Vagina (tissue), 2 donors: ENCODE measurements at regions not wholly inside any gene's neighbourhood (a gene's known extent, or its start where the extent isn't known, plus 50 kb on each side); places are given as distances from the start of the nearest gene placed in this dataset.
"Not testable (repeated sequence)": the region's sequence is repeated elsewhere in the genome, so short reads cannot be mapped to it uniquely, and the experiment has no call there.

ENCODE experiments used
- DNase-seq, 2 donors: peaks; one replicate each; pipeline ENCODE4 v3.0.0-alpha.2; 2017; ENCODE audit errors: extremely low spot score in 2 of 2
- H3K27ac ChIP-seq: fragments of 200-600 bp; sonication (generic); one replicate; pipeline ENCODE4 v1.5.1; 2019
- H3K27me3 ChIP-seq: fragments of 200-600 bp; sonication (generic); one replicate; pipeline ENCODE4 v1.5.1; 2019
- H3K36me3 ChIP-seq, 2 donors: fragments of 200-600 bp; sonication (generic); one replicate each; pipeline ENCODE4 v1.5.1; 2017 to 2019
- H3K4me1 ChIP-seq: fragments of 200-600 bp; sonication (generic); one replicate; pipeline ENCODE4 v1.5.1; 2019
- H3K4me3 ChIP-seq, 2 donors: fragments of 200-600 bp; sonication (generic); 1 replicate in 1 of 2; 2 replicates in 1 of 2; pipeline ENCODE4 v1.5.1; 2016 to 2019
- H3K9me3 ChIP-seq: fragments of 200-600 bp; sonication (generic); one replicate; pipeline ENCODE4 v1.5.1; 2019
- POLR2A ChIP-seq, 2 donors: fragments of 450-650 bp; IDR thresholded peaks; one replicate each; pipeline ENCODE4 v1.6.1; 2017; ENCODE audit warnings: antibody characterized with exemption in 2 of 2, mild to moderate bottlenecking in 2 of 2, moderate library complexity in 2 of 2
- POLR2AphosphoS5 ChIP-seq, 2 donors: sonication (generic); formaldehyde crosslinking; IDR thresholded peaks; one replicate each; pipeline ENCODE4 v1.9.0; 2017; ENCODE audit warnings: antibody characterized with exemption in 2 of 2, mild to moderate bottlenecking in 2 of 2, low read depth in 1 of 2; ENCODE audit not compliant: insufficient read depth in 1 of 2
- intact Hi-C: fragments of 100-400 bp; cut with DNase I; formaldehyde crosslinking; loops from one replicate; pipeline ENCODE4 v1.15.1; 2023
- TF ChIP-seq, protein P1 (sequence below), 3 experiments: fragments of 450-650 bp in 2 of 3; fragments of 200-600 bp in 1 of 3; sonication (generic) in 1 of 3; IDR thresholded peaks; one replicate each; pipeline ENCODE4 v1.5.1; 2017 to 2019; ENCODE audit warnings: antibody characterized with exemption in 3 of 3, mild to moderate bottlenecking in 2 of 3, moderate library complexity in 2 of 3

DNA sequence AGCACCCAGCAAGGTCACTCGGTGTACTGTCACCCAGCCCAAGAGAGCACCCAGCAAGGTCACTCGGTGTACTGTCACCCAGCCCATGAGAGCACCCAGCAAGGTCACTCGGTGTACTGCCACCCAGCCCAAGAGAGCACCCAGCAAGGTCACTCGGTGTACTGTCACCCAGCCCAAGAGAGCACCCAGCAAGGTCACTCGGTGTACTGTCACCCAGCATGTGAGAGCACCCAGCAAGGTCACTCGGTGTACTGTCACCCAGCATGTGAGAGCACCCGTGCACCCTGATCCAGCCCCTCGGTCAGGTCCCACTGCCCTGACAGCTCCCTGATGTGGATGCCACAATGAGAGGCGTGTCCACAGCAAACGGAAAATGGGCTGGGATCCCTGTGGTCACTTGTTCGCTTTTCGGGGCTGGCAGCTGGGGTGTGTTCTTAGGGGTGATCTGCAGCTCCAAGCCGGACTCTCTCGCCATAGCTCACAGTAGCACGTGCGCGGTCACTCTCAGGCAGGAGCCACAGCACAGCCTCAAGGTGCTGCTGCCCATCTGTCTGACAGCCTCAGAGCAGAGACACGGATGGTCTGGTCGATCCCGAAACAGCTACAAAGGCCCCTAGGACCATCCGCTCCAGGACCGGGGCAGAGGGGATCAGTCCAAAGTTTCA is 324.9 kb downstream of the ADGRD1 start:
- DNase-seq, intact Hi-C loops, H3K27me3 ChIP-seq, H3K9me3 ChIP-seq, H3K4me1 ChIP-seq, H3K4me3 ChIP-seq, H3K27ac ChIP-seq, H3K36me3 ChIP-seq: not testable (repeated sequence)

DNA sequence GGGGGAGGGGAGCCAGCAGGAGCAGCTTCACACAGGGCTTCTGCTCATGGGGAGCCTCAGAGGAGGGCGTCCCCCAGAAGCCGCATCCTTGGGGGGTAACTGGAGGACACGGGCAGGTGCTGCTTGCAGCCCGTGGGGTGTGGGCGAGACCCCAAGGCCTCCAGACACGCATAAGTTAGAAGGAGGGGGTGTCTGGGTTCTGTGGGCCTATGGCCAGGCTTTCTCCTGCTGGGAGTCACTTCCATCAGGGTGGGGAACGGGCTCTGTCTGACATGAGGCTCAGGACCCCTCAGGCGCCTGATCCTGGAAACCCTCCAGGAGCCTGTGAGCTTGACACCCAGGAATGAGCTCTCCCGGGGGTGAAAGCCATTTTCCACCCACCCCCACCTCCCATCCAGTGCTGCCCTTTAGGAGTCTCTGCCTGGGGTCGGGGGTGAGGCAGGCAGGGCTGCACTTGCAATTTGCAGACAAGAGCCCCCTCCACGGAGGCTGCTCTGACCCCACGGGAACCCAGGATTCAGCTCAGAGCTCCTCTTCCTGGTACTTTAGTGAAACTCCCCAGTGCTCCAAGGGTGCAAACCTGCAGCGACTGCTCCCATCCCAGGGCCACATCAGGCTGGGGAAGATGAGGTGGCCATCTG is 325.7 kb downstream of the ADGRD1 start:
- Histone ChIP-seq H3K27ac (no peak overlapping the region), H3K4me3 (no peak overlapping the region), H3K27me3 (no peaks in the 10 kb centered on the region), H3K9me3 (no peaks in the 10 kb centered on the region), H3K4me1 (no peaks in the 10 kb centered on the region), H3K36me3 (no peaks in the 10 kb centered on the region)
- TF ChIP-seq, protein P1, sequence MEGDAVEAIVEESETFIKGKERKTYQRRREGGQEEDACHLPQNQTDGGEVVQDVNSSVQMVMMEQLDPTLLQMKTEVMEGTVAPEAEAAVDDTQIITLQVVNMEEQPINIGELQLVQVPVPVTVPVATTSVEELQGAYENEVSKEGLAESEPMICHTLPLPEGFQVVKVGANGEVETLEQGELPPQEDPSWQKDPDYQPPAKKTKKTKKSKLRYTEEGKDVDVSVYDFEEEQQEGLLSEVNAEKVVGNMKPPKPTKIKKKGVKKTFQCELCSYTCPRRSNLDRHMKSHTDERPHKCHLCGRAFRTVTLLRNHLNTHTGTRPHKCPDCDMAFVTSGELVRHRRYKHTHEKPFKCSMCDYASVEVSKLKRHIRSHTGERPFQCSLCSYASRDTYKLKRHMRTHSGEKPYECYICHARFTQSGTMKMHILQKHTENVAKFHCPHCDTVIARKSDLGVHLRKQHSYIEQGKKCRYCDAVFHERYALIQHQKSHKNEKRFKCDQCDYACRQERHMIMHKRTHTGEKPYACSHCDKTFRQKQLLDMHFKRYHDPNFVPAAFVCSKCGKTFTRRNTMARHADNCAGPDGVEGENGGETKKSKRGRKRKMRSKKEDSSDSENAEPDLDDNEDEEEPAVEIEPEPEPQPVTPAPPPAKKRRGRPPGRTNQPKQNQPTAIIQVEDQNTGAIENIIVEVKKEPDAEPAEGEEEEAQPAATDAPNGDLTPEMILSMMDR (IDR thresholded peaks at IDR 0.05) = no peak
- no peak for TF ChIP-seq POLR2A (IDR thresholded peaks at IDR 0.05)
- no peak for TF ChIP-seq POLR2AphosphoS5 (IDR thresholded peaks at IDR 0.05; ENCODE audit: insufficient read depth in 1 of 2, low read depth in 1 of 2)
- intact Hi-C loops = no loop called here
- no peak for DNase-seq

DNA sequence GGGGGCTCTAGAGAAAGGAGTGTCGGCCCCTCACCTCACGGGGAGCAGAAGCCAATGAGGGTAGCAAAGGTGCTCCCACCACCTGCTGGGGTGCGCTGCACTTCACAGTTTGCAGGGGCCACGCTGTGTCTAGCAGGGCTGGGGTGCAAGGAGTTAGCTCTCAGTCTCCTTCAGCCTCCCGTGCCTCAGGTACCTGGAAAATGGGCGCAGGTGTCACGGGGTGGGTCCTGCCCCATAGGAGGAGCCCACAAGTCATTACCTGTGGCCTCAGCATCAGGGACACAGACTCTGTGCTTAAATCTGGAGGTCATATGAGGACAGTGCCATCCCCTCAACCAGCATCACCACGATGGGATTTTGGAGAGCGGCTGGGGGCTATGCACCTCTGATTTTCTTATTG is 326.7 kb downstream of the ADGRD1 start:
- Histone ChIP-seq H3K36me3 (no peaks in the 10 kb centered on the region), H3K4me3 (no peak overlapping the region), H3K9me3 (no peaks in the 10 kb centered on the region), H3K4me1 (no peaks in the 10 kb centered on the region), H3K27ac (no peak overlapping the region), H3K27me3 (no peaks in the 10 kb centered on the region)
- intact Hi-C loops = no loop called here
- DNase-seq = no peak
- TF ChIP-seq, protein P1 (IDR thresholded peaks at IDR 0.05) = no peak
- TF ChIP-seq POLR2AphosphoS5 (IDR thresholded peaks at IDR 0.05; ENCODE audit: insufficient read depth in 1 of 2, low read depth in 1 of 2) (no peak), POLR2A (IDR thresholded peaks at IDR 0.05) (no peak)

DNA sequence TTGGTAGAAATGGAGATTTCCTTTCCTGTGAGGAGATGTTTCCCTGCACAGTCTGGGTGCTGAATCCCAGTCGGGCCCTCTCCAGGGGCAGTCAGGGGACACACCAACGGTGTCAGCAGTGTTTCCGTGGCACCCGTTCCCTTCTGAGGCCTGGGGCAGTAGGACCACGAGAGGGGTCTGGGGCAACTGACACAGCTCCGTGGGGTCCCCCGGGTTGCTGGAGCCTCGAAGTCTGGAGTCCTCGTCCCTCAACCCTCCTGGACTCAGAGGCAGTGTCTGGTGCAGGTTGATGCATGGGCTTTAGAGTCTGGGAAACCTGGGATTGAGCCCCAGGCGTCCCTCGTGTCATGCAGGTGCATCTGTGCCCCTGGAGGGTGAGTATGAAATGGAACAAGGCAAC is 327.3 kb downstream of the ADGRD1 start:
- Histone ChIP-seq H3K4me1 (no peaks in the 10 kb centered on the region), H3K36me3 (no peaks in the 10 kb centered on the region), H3K4me3 (no peak overlapping the region), H3K27ac (no peak overlapping the region), H3K27me3 (no peaks in the 10 kb centered on the region), H3K9me3 (no peaks in the 10 kb centered on the region)
- no peak for DNase-seq
- intact Hi-C loops = no loop called here
- no peak for TF ChIP-seq POLR2A (IDR thresholded peaks at IDR 0.05)
- no peak for TF ChIP-seq POLR2AphosphoS5 (IDR thresholded peaks at IDR 0.05; ENCODE audit: insufficient read depth in 1 of 2, low read depth in 1 of 2)
- TF ChIP-seq, protein P1 (IDR thresholded peaks at IDR 0.05) = no peak

DNA sequence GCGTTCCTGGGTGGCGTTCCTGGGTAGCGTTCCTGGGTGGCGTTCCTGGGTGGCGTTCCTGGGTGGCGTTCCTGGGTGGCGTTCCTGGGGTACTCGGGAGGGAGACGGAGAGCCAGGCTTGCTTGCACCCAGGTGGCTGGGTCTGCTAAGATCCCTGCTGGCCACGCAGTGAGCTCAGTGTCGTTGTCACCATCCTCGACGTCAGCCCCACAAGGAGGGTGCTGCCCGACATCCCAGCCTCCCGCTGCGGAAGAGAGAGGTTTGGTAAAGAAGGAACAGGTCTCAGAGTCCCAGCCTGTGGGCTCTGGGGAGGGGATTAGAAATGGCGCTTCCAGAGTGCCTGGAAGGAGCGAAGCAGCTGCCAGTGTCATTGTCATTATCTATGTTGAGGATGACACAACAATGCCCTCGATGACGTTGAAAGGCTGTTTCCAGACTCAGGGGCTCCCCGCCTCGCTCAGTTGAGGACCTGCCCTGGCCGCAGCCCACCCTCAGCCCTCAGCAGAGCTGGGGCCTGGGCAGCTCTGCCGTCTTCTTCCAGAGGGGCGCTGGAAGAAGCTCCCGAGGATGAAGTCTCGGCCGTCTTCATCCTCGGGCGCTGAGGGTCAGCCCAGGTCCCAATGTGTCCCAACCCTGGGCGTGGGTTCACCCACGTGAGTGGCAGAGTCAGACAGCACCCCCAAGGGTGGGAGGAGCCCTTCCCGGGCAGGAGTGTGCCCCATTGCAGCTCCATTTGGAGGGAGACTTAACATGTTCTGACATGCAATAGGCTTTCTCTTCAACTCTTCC is 328.8 kb downstream of the ADGRD1 start:
- no peak overlapping the region for H3K27ac ChIP-seq
- intact Hi-C loops = no loop called here
- no peaks in the 10 kb centered on the region for H3K36me3 ChIP-seq
- no peaks in the 10 kb centered on the region for H3K9me3 ChIP-seq
- no peaks in the 10 kb centered on the region for H3K27me3 ChIP-seq
- H3K4me1 ChIP-seq = no peaks in the 10 kb centered on the region
- H3K4me3 ChIP-seq = no peak overlapping the region
- no peak for TF ChIP-seq POLR2AphosphoS5 (IDR thresholded peaks at IDR 0.05; ENCODE audit: insufficient read depth in 1 of 2, low read depth in 1 of 2)
- TF ChIP-seq, protein P1 (IDR thresholded peaks at IDR 0.05) = no peak
- TF ChIP-seq POLR2A (IDR thresholded peaks at IDR 0.05) = no peak
- no peak for DNase-seq
